Activated B cell treated with CpG ODN at 0.5 μM for 24 hours (primary cell): ENCODE measurements at regions not wholly inside any gene's neighbourhood (a gene's known extent, or its start where the extent isn't known, plus 50 kb on each side); places are given as distances from the start of the nearest gene placed in this dataset.

Experiments used
- ATAC-seq: fragments of 200-7000 bp; cut with Tn5 transposase; one replicate; pipeline ENCODE4 v1.10.0; 2021; ENCODE audit warnings: low read depth, mild to moderate bottlenecking, moderate library complexity
- CTCF ChIA-PET: fragments of 350-600 bp; sonication (Branson Sonifier 250); formaldehyde crosslinking; loops from one replicate; lab custom pipeline; 2021; ENCODE audit warnings: antibody characterized with exemption; lab: Charles Lee
- POLR2A ChIA-PET: fragments of 350-600 bp; sonication (Branson Sonifier 250); formaldehyde crosslinking; loops from one replicate; lab custom pipeline; 2021; ENCODE audit warnings: antibody characterized with exemption; lab: Charles Lee
- DNase-seq: peaks from one replicate; pipeline ENCODE4 v3.0.0; 2022
- H3K27ac Mint-ChIP-seq: one replicate; pipeline ENCODE4 v1.8.0; 2020; ENCODE audit warnings: mixed read lengths
- H3K27me3 Mint-ChIP-seq: one replicate; pipeline ENCODE4 v1.8.0; 2021; ENCODE audit warnings: mixed read lengths
- H3K36me3 Mint-ChIP-seq: one replicate; pipeline ENCODE4 v1.8.0; 2021; ENCODE audit warnings: low read depth, mixed read lengths
- H3K4me1 Mint-ChIP-seq: one replicate; pipeline ENCODE4 v1.8.0; 2021; ENCODE audit warnings: mixed read lengths
- H3K4me3 Mint-ChIP-seq: one replicate; pipeline ENCODE4 v1.8.0; 2020; ENCODE audit warnings: mild to moderate bottlenecking, mixed read lengths
- H3K9me3 Mint-ChIP-seq: one replicate; pipeline ENCODE4 v1.8.0; 2020; ENCODE audit warnings: mixed read lengths
- intact Hi-C: fragments of 100-400 bp; cut with micrococcal nuclease; formaldehyde crosslinking; loops from one replicate; pipeline ENCODE4 v1.15.1; 2024
- TF ChIP-seq, protein P1 (sequence below): fragments of 200-600 bp; IDR thresholded peaks from one replicate; pipeline ENCODE4 v1.8.0; 2022; ENCODE audit warnings: antibody characterized with exemption, mild to moderate bottlenecking

DNA sequence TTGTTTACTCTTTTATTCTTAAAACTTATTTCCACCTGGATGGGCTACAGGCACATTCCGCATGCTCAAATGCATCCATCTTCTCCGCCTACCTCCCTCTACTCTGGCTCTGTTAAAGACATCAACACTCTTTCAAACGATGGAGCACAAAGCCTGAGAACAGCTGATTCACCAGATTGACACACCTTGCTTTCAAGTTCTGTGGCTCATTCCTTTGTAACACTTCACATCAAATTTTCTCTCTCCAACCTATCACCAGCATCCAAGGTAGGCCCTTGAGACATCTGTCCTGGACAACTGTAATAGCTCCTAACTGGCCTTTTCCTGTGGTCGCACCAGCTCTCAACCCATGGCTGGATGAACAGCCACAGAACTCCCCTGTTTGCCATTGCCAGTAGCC is 274.5 kb downstream of the BCL11A start:
- TF ChIP-seq, protein P1, sequence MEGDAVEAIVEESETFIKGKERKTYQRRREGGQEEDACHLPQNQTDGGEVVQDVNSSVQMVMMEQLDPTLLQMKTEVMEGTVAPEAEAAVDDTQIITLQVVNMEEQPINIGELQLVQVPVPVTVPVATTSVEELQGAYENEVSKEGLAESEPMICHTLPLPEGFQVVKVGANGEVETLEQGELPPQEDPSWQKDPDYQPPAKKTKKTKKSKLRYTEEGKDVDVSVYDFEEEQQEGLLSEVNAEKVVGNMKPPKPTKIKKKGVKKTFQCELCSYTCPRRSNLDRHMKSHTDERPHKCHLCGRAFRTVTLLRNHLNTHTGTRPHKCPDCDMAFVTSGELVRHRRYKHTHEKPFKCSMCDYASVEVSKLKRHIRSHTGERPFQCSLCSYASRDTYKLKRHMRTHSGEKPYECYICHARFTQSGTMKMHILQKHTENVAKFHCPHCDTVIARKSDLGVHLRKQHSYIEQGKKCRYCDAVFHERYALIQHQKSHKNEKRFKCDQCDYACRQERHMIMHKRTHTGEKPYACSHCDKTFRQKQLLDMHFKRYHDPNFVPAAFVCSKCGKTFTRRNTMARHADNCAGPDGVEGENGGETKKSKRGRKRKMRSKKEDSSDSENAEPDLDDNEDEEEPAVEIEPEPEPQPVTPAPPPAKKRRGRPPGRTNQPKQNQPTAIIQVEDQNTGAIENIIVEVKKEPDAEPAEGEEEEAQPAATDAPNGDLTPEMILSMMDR: no peak
- POLR2A ChIA-PET: no interaction called here
- ATAC-seq (no peak), DNase-seq (no peak)
- intact Hi-C loops: no loop called here
- no peak overlapping the region for H3K27ac Mint-ChIP-seq
- CTCF ChIA-PET: no interaction called here
- no peak overlapping the region for H3K4me3 Mint-ChIP-seq
- H3K27me3 Mint-ChIP-seq: no peaks in the 10 kb centered on the region
- H3K9me3 Mint-ChIP-seq: peaks cover 4% of the 10 kb centered on the region
- peaks cover 4% of the 10 kb centered on the region for H3K4me1 Mint-ChIP-seq
- peaks cover 2% of the 10 kb centered on the region for H3K36me3 Mint-ChIP-seq

DNA sequence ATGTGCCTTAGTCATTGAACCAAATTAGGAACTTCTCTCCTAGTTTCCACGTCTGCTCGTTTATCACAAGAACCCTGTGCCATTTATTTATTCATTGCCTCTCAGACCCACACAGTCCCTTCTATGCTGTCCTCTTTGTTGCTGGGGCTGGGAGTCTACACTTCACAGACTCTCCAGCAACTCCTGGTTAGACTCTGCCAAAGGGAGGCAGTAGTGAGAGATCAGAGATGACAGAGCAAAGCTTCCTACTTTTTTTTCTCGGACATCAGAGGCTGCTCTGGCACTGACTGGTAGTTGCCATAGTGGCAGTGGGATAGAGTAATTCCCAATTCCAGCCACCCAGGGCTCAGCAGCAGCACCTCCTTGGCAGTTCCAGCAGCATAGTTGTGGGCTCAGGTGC is 277.5 kb downstream of the BCL11A start:
- TF ChIP-seq, protein P1: no peak
- Mint-ChIP-seq H3K4me1 (no peaks in the 10 kb centered on the region), H3K4me3 (no peak overlapping the region), H3K36me3 (peaks cover 2% of the 10 kb centered on the region), H3K27ac (no peak overlapping the region), H3K27me3 (no peaks in the 10 kb centered on the region), H3K9me3 (peaks cover 4% of the 10 kb centered on the region)
- no peak for ATAC-seq
- CTCF ChIA-PET: no interaction called here
- POLR2A ChIA-PET: interaction anchor here (0.5 kb wide), 1 partner anchor 95 kb away, joined by 3 read pairs; no protein-coding TSS in a partner anchor
- intact Hi-C loops: no loop called here
- DNase-seq: no peak

DNA sequence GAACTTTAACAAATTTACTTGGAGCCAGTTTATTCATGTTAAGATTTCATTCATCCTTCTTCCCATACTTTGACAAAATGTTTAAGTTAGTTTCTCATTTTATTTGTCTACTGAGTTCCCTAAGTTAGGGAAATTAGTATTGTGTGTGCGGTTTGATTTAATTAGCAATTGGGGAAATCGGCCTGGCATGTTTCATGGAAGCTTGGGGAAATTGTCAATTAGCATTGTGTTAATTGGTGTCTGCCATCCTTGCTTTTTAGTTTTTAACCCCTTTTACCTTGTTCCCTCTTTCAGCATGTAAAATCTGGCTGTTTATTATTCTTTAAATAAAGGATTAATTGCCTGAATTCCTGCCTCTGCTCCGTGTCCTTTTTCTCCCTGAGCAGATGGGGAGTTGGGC is 279.6 kb downstream of the BCL11A start:
- no peak overlapping the region for H3K27ac Mint-ChIP-seq
- no peak overlapping the region for H3K4me3 Mint-ChIP-seq
- peaks cover 2% of the 10 kb centered on the region for H3K36me3 Mint-ChIP-seq
- H3K4me1 Mint-ChIP-seq: no peaks in the 10 kb centered on the region
- no peak for DNase-seq
- ChIA-PET CTCF (no interaction called here), POLR2A (interaction anchor here (0.6 kb wide), 1 partner anchor 276 kb away, joined by 3 read pairs; no protein-coding TSS in a partner anchor)
- no peaks in the 10 kb centered on the region for H3K27me3 Mint-ChIP-seq
- H3K9me3 Mint-ChIP-seq: peaks cover 4% of the 10 kb centered on the region
- intact Hi-C loops: no loop called here
- ATAC-seq: no peak
- TF ChIP-seq, protein P1: no peak

DNA sequence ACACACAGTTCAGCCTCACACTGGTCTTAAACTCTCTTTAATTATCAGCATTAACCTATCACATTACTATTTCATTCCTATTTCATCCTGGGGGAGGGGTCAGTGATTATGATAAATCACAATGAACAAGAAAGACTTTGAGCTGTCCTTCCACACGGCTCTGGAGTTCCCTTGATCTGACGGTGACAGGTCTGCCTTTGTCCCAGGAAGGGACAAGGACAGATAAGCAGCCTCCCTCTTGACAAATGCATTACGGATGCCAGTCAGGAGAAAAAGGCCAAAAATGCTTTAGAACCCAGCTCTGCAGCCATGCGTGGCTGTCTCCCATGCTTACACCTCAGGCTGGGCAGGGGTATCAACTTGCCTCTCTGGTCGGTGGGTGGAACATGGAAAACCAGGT is 281.7 kb downstream of the BCL11A start:
- intact Hi-C loops: no loop called here

DNA sequence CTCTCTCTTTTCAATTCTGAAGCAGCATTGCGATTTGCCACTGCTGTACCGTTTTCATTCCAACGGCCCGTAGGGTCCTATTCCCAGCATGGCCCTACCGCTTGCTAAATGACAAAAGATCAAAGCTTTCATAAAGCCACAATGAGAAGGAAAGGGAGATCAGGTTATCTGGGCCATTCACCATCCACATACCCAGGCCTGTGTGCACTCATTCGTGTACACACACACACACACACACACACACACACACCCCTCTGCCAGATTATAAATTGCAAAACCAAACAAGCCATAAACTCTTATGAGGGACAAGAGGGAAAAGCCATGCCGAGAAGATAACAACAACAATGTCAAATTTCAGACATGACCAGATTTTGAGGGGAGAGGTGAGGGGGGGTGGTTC is 282.3 kb downstream of the BCL11A start:
- Mint-ChIP-seq H3K27me3 (no peaks in the 10 kb centered on the region), H3K4me3 (no peak overlapping the region), H3K4me1 (no peaks in the 10 kb centered on the region), H3K36me3 (peaks cover 2% of the 10 kb centered on the region), H3K27ac (no peak overlapping the region), H3K9me3 (peaks cover 4% of the 10 kb centered on the region)
- POLR2A ChIA-PET: no interaction called here
- intact Hi-C loops: no loop called here
- CTCF ChIA-PET: no interaction called here
- DNase-seq: no peak
- ATAC-seq: no peak
- TF ChIP-seq, protein P1: no peak

More for the DNA sequence above, 281.7 kb downstream of the BCL11A start:
- H3K4me3 Mint-ChIP-seq: no peak overlapping the region
- no peaks in the 10 kb centered on the region for H3K27me3 Mint-ChIP-seq
- H3K27ac Mint-ChIP-seq: no peak overlapping the region
- ATAC-seq (no peak), DNase-seq (no peak)
- POLR2A ChIA-PET: no interaction called here
- peaks cover 2% of the 10 kb centered on the region for H3K36me3 Mint-ChIP-seq
- CTCF ChIA-PET: no interaction called here
- H3K4me1 Mint-ChIP-seq: no peaks in the 10 kb centered on the region
- H3K9me3 Mint-ChIP-seq: peaks cover 4% of the 10 kb centered on the region
- TF ChIP-seq, protein P1: no peak
